Stomach (tissue), 8 donors: ENCODE measurements at regions not wholly inside any gene's neighbourhood (a gene's known extent, or its start where the extent isn't known, plus 50 kb on each side); places are given as distances from the start of the nearest gene placed in this dataset.

Source experiments
- DNase-seq, 2 donors: peaks; one replicate each; pipeline versions ENCODE4 v3.0.0 to v3.0.0-alpha.2; 2013 to 2019
- H3K27ac ChIP-seq, 5 donors: fragments of 200-600 bp in 4 of 5; sonication (generic) in 4 of 5; one replicate each; pipeline ENCODE4 v1.5.1; 2013 to 2019; ENCODE audit warnings: mild to moderate bottlenecking in 1 of 5, moderate library complexity in 1 of 5
- H3K27me3 ChIP-seq, 3 donors: fragments of 200-600 bp; sonication (generic); one replicate each; pipeline ENCODE4 v1.5.1; 2017 to 2019; ENCODE audit warnings: mixed run types in 1 of 3
- H3K36me3 ChIP-seq, 4 donors: fragments of 200-600 bp; sonication (generic); 1 replicate in 3 of 4; 2 replicates in 1 of 4; pipeline ENCODE4 v1.5.1; 2016 to 2019
- H3K4me1 ChIP-seq, 4 donors: fragments of 200-600 bp; sonication (generic); one replicate each; pipeline ENCODE4 v1.5.1; 2016 to 2019
- H3K4me3 ChIP-seq, 4 donors: fragments of 200-600 bp; sonication (generic) in 3 of 4; one replicate each; pipeline ENCODE4 v1.5.1; 2016 to 2019; ENCODE audit warnings: mild to moderate bottlenecking in 1 of 4
- H3K9me3 ChIP-seq, 4 donors: fragments of 200-600 bp; sonication (generic); one replicate each; pipeline ENCODE4 v1.5.1; 2016 to 2019
- CTCF ChIP-seq, 7 experiments: fragments of 450-650 bp in 4 of 7; fragments of 200-600 bp in 3 of 7; sonication (generic) in 3 of 7; IDR thresholded peaks; one replicate each; pipeline ENCODE4 v1.5.1; 2016 to 2019; ENCODE audit warnings: antibody characterized with exemption in 7 of 7, control low read depth in 2 of 7, mild to moderate bottlenecking in 1 of 7
- EP300 ChIP-seq: sonication (generic); formaldehyde crosslinking; IDR thresholded peaks from one replicate; pipeline ENCODE4 v1.6.1; 2017; ENCODE audit warnings: antibody characterized with exemption
- POLR2A ChIP-seq, 4 donors: fragments of 450-650 bp; IDR thresholded peaks; one replicate each; pipeline ENCODE4 v1.6.1; 2016; ENCODE audit warnings: antibody characterized with exemption in 4 of 4, control low read depth in 2 of 4, mild to moderate bottlenecking in 1 of 4, moderate library complexity in 1 of 4
- POLR2AphosphoS5 ChIP-seq, 3 donors: sonication (generic); formaldehyde crosslinking; IDR thresholded peaks; one replicate each; pipeline ENCODE4 v1.6.1; 2016; ENCODE audit warnings: antibody characterized with exemption in 3 of 3
- WGBS, 5 donors: extraction: QIAGEN DNeasy Blood & Tissue Kit in 3 of 5; methylation state at CpG; one replicate each; pipeline versions ENCODE4 v1.1.5 to v1.1.7; 2013 to 2018; 5-methylcytosine and 5-hydroxymethylcytosine counted together
- intact Hi-C: fragments of 100-400 bp; cut with DNase I; formaldehyde crosslinking; loops from one replicate; pipeline ENCODE4 v1.15.1; 2023; ENCODE audit warnings: low total_unique reads
- donor health status: healthy with polysubstance abuse.
- donor health status: Bipolar disorder and iron deficiency.
- donor health status: healthy.

DNA sequence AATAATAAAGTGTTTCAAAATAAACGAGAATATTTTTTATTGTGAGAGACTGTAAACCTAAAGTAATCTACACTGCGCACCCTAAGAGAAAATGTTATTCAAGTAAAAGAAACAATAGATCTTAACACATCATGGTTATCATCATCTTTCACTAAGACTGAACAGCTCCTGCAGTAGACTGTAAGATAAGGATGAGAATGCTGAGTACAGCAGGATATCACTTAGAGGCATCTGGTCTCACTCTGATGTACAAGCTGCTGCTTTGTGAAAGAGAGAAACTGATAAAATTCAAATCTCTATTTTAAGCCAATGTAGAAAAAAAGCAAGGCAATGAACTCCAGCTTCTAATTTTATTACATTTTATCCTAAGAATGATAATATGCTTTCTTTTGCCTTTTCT, 261.7 kb upstream of the HTR2A start:
- Histone ChIP-seq H3K36me3 (no peaks in the 10 kb centered on the region), H3K4me1 (no peaks in the 10 kb centered on the region), H3K27ac (no peak overlapping the region), H3K9me3 (no peaks in the 10 kb centered on the region), H3K4me3 (no peak overlapping the region), H3K27me3 (no peaks in the 10 kb centered on the region)
- 77 to 88% (median 84%) methylated on average over 2 of the region's 2 CpGs for WGBS, 5 donors
- intact Hi-C loops: no loop called here
- DNase-seq: no peak
- TF ChIP-seq EP300 (no peak), POLR2AphosphoS5 (IDR thresholded peaks at IDR 0.05) (no peak), CTCF (IDR thresholded peaks at IDR 0.05) (no peak), POLR2A (IDR thresholded peaks at IDR 0.05) (no peak)

DNA sequence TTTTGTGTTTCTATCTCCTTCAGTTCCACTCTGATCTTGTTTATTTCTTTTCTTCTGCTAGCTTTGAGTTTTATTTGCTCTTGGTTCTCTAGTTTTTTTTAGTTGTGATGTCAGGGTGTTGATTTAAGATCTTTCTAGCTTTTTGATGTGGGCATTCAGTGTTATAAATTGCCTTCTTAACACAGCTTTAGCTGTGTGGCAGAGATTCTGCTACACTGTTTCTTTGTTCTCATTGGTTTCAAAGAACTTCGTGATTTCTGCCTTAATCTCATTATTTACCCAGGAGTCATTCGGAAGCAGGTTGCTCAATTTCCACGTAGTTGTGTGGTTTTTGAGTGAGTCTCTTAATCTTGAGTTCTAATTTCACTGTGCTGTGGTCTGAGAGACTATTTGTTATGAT, 251.7 kb upstream of the HTR2A start:
- DNase-seq: no peak
- H3K27ac ChIP-seq: no peak overlapping the region
- H3K9me3 ChIP-seq: no peaks in the 10 kb centered on the region
- TF ChIP-seq POLR2A (IDR thresholded peaks at IDR 0.05) (no peak), EP300 (no peak), CTCF (IDR thresholded peaks at IDR 0.05) (no peak), POLR2AphosphoS5 (IDR thresholded peaks at IDR 0.05) (no peak)
- H3K27me3 ChIP-seq: no peaks in the 10 kb centered on the region
- 21 to 52% (median 39%) methylated on average over 3 of the region's 3 CpGs for WGBS, 5 donors
- no peak overlapping the region for H3K4me3 ChIP-seq
- H3K36me3 ChIP-seq: no peaks in the 10 kb centered on the region
- peaks cover 0 to 22% (median 9%) of the 10 kb centered on the region in 4 donors for H3K4me1 ChIP-seq
- intact Hi-C loops: no loop called here

- no peak for DNase-seq
- intact Hi-C loops: no loop called here
- H3K36me3 ChIP-seq: no peaks in the 10 kb centered on the region
- H3K4me3 ChIP-seq: no peak overlapping the region
- 24 to 51% (median 40%) methylated on average over 2 of the region's 2 CpGs for WGBS, 5 donors
- peaks cover 0 to 22% (median 9%) of the 10 kb centered on the region in 4 donors for H3K4me1 ChIP-seq
- no peaks in the 10 kb centered on the region for H3K9me3 ChIP-seq
- H3K27ac ChIP-seq: no peak overlapping the region
- H3K27me3 ChIP-seq: no peaks in the 10 kb centered on the region
- TF ChIP-seq POLR2A (IDR thresholded peaks at IDR 0.05) (no peak), EP300 (no peak), CTCF (IDR thresholded peaks at IDR 0.05) (no peak), POLR2AphosphoS5 (IDR thresholded peaks at IDR 0.05) (no peak)
Observed at GRCh38 chr13:47147812-47148119, 250.9 kb upstream of the HTR2A start.

- 77 to 90% (median 80%) methylated on average over 2 of the region's 2 CpGs for WGBS, 5 donors
- intact Hi-C loops: no loop called here
- H3K9me3 ChIP-seq: no peaks in the 10 kb centered on the region
- no peak overlapping the region for H3K27ac ChIP-seq
- no peaks in the 10 kb centered on the region for H3K27me3 ChIP-seq
- H3K36me3 ChIP-seq: no peaks in the 10 kb centered on the region
- no peak for DNase-seq
- TF ChIP-seq CTCF (IDR thresholded peaks at IDR 0.05) (no peak), POLR2A (IDR thresholded peaks at IDR 0.05) (no peak), EP300 (no peak), POLR2AphosphoS5 (IDR thresholded peaks at IDR 0.05) (no peak)
- peaks cover 0 to 22% (median 9%) of the 10 kb centered on the region in 4 donors for H3K4me1 ChIP-seq
- H3K4me3 ChIP-seq: no peak overlapping the region
Observed at GRCh38 chr13:47146991-47147811, 250.3 kb upstream of the HTR2A start.
